Lung (tissue), 11 donors: ENCODE measurements at regions not wholly inside any gene's neighbourhood (a gene's known extent, or its start where the extent isn't known, plus 50 kb on each side); places are given as distances from the start of the nearest gene placed in this dataset.

ENCODE experiments used
- ATAC-seq: fragments of 200-7000 bp; cut with Tn5 transposase; one replicate; pipeline ENCODE4 v1.9.1; 2020; ENCODE audit warnings: moderate number of reproducible peaks; ENCODE audit not compliant: insufficient read depth, low FRiP score
- DNase-seq, 3 donors: peaks; one replicate each; pipeline ENCODE4 v3.0.0-alpha.2; 2013 to 2017
- H3K27ac ChIP-seq, 2 donors: one replicate each; pipeline ENCODE4 v1.5.1; 2013; ENCODE audit warnings: mild to moderate bottlenecking in 2 of 2, moderate library complexity in 2 of 2, control low read depth in 1 of 2, inconsistent platforms in 1 of 2, low read depth in 1 of 2, low read length in 1 of 2
- H3K27me3 ChIP-seq, 3 donors: one replicate each; pipeline ENCODE4 v1.5.1; 2013; ENCODE audit warnings: low read length in 2 of 3; ENCODE audit not compliant: control insufficient read depth in 3 of 3, insufficient read depth in 3 of 3
- H3K36me3 ChIP-seq, 4 donors: one replicate each; pipeline ENCODE4 v1.5.1; 2013; ENCODE audit warnings: low read length in 4 of 4, mild to moderate bottlenecking in 1 of 4, moderate library complexity in 1 of 4; ENCODE audit not compliant: control insufficient read depth in 4 of 4, insufficient read depth in 4 of 4
- H3K4me1 ChIP-seq, 5 donors: one replicate each; pipeline ENCODE4 v1.5.1; 2013; ENCODE audit warnings: low read length in 5 of 5, mild to moderate bottlenecking in 2 of 5, moderate library complexity in 1 of 5; ENCODE audit not compliant: control insufficient read depth in 5 of 5, insufficient read depth in 5 of 5
- H3K4me3 ChIP-seq: one replicate; pipeline ENCODE4 v1.5.1; 2013; ENCODE audit warnings: mild to moderate bottlenecking, control low read depth, moderate library complexity
- H3K9ac ChIP-seq, 2 donors: one replicate each; pipeline ENCODE4 v1.5.1; 2013; ENCODE audit warnings: low read length in 2 of 2, control low read depth in 1 of 2; ENCODE audit not compliant: insufficient read depth in 1 of 2
- H3K9me3 ChIP-seq, 4 donors: one replicate each; pipeline ENCODE4 v1.5.1; 2013; ENCODE audit warnings: low read length in 3 of 4, mild to moderate bottlenecking in 1 of 4, moderate library complexity in 1 of 4; ENCODE audit not compliant: control insufficient read depth in 4 of 4, insufficient read depth in 3 of 4
- CTCF ChIP-seq: IDR thresholded peaks from 2 replicates; pipeline ENCODE4 v1.5.1; 2012; ENCODE audit warnings: mild to moderate bottlenecking; ENCODE audit errors: control extremely low read depth, extremely low read depth
- WGBS, 2 donors: extraction: QIAGEN DNeasy Blood & Tissue Kit; methylation state at CpG; one replicate each; pipeline ENCODE4 v1.1.7; 2013; 5-methylcytosine and 5-hydroxymethylcytosine counted together
- donor health status: control.
- donor health status: control.
- donor health status: Bipolar disorder and iron deficiency.
- donor health status: healthy.
- donor health status: DM: yes; HTN: yes; CAD: no.

- Histone ChIP-seq H3K27me3 (no peaks in the 10 kb centered on the region), H3K9ac (no peak overlapping the region), H3K4me3 (no peak overlapping the region), H3K36me3 (no peaks in the 10 kb centered on the region), H3K4me1 (no peaks in the 10 kb centered on the region), H3K9me3 (no peaks in the 10 kb centered on the region), H3K27ac (no peak overlapping the region)
- no peak for TF ChIP-seq CTCF
- WGBS, 2 donors, result 67 to 69% methylated on average over 3 of the region's 3 CpGs
- ATAC-seq (no peak), DNase-seq (no peak)
These were observed 172.9 kb downstream of the TMEM26 start for GRCh38 chr10:61280303-61280702.

GRCh38 chr10:61279400-61279799 lies 173.8 kb downstream of the TMEM26 start:
- Histone ChIP-seq H3K9ac (no peak overlapping the region), H3K27me3 (no peaks in the 10 kb centered on the region), H3K9me3 (no peaks in the 10 kb centered on the region), H3K4me3 (no peak overlapping the region), H3K36me3 (no peaks in the 10 kb centered on the region), H3K27ac (no peak overlapping the region), H3K4me1 (no peaks in the 10 kb centered on the region)
- 84 to 92% methylated on average over 7 of the region's 7 CpGs for WGBS, 2 donors
- DNase-seq (no peak), ATAC-seq (no peak)
- TF ChIP-seq CTCF, result no peak

GRCh38 chr10:61278556-61278955 lies 174.6 kb downstream of the TMEM26 start:
- Histone ChIP-seq H3K27me3 (no peaks in the 10 kb centered on the region), H3K36me3 (no peaks in the 10 kb centered on the region), H3K27ac (no peak overlapping the region), H3K9ac (no peak overlapping the region), H3K9me3 (no peaks in the 10 kb centered on the region), H3K4me3 (no peak overlapping the region), H3K4me1 (no peaks in the 10 kb centered on the region)
- WGBS, 2 donors, result 95 to 97% methylated on average over 2 of the region's 2 CpGs
- no peak for TF ChIP-seq CTCF
- ATAC-seq, result no peak
- no peak for DNase-seq

- no peak for TF ChIP-seq CTCF
- H3K9ac ChIP-seq, result no peak overlapping the region
- no peak overlapping the region for H3K27ac ChIP-seq
- H3K4me3 ChIP-seq, result no peak overlapping the region
- H3K9me3 ChIP-seq, result no peaks in the 10 kb centered on the region
- DNase-seq (no peak), ATAC-seq (no peak)
- H3K27me3 ChIP-seq, result no peaks in the 10 kb centered on the region
- no peaks in the 10 kb centered on the region for H3K4me1 ChIP-seq
- H3K36me3 ChIP-seq, result no peaks in the 10 kb centered on the region
These were observed 180.4 kb downstream of the TMEM26 start for GRCh38 chr10:61272781-61273180.
